Lower lobe of right lung (tissue), 2 donors: ENCODE measurements at regions not wholly inside any gene's neighbourhood (a gene's known extent, or its start where the extent isn't known, plus 50 kb on each side); places are given as distances from the start of the nearest gene placed in this dataset.

Experiments
- ATAC-seq, 2 donors: fragments of 200-7000 bp; cut with Tn5 transposase; one replicate each; pipeline ENCODE4 v1.9.1; 2020 to 2022; ENCODE audit warnings: mild to moderate bottlenecking in 2 of 2, moderate library complexity in 2 of 2
- DNase-seq: peaks from one replicate; pipeline ENCODE4 v3.0.0-alpha.2; 2020
- H3K27ac ChIP-seq: fragments of 200-600 bp; one replicate; pipeline ENCODE4 v1.8.0; 2022
- H3K27me3 ChIP-seq: fragments of 200-600 bp; one replicate; pipeline ENCODE4 v1.8.0; 2022; ENCODE audit warnings: low read depth
- H3K36me3 ChIP-seq: fragments of 200-600 bp; one replicate; pipeline ENCODE4 v1.8.0; 2022; ENCODE audit warnings: mild to moderate bottlenecking
- H3K4me1 ChIP-seq: fragments of 200-600 bp; one replicate; pipeline ENCODE4 v1.8.0; 2022
- H3K4me3 ChIP-seq: fragments of 200-600 bp; one replicate; pipeline ENCODE4 v1.8.0; 2022; ENCODE audit warnings: mild to moderate bottlenecking
- H3K9me3 ChIP-seq: fragments of 200-600 bp; one replicate; pipeline ENCODE4 v1.8.0; 2022
- CTCF ChIP-seq: fragments of 200-600 bp; IDR thresholded peaks from one replicate; pipeline ENCODE4 v1.8.0; 2022; ENCODE audit warnings: antibody characterized with exemption, mild to moderate bottlenecking
- intact Hi-C: fragments of 100-400 bp; cut with DNase I; formaldehyde crosslinking; loops from one replicate; pipeline ENCODE4 v1.11.0; 2022
- donor health status: DM: no; HTN: yes; CAD: no; lungs with severe emphysema.

GRCh38 chr21:14844001-14844400 is 220.8 kb downstream of the NRIP1 start:
- Histone ChIP-seq H3K9me3 (no peaks in the 10 kb centered on the region), H3K36me3 (no peaks in the 10 kb centered on the region), H3K4me1 (no peaks in the 10 kb centered on the region), H3K27me3 (no peaks in the 10 kb centered on the region), H3K27ac (no peak overlapping the region), H3K4me3 (no peak overlapping the region)
- DNase-seq = no peak
- no peak for TF ChIP-seq CTCF
- intact Hi-C loops = no loop called here
- no peak for ATAC-seq

GRCh38 chr21:14842601-14843000 is 222.2 kb downstream of the NRIP1 start:
- no peak overlapping the region for H3K4me3 ChIP-seq
- ATAC-seq = no peak
- intact Hi-C loops = no loop called here
- H3K9me3 ChIP-seq = no peaks in the 10 kb centered on the region
- H3K36me3 ChIP-seq = no peaks in the 10 kb centered on the region
- H3K4me1 ChIP-seq = no peaks in the 10 kb centered on the region
- no peak overlapping the region for H3K27ac ChIP-seq
- H3K27me3 ChIP-seq = no peaks in the 10 kb centered on the region
- no peak for DNase-seq
- TF ChIP-seq CTCF = no peak

GRCh38 chr21:14841511-14842472 is 223.0 kb downstream of the NRIP1 start:
- ATAC-seq = no peak

GRCh38 chr21:14838400-14838799 is 226.4 kb downstream of the NRIP1 start:
- TF ChIP-seq CTCF = no peak
- DNase-seq = no peak
- intact Hi-C loops = no loop called here

More at GRCh38 chr21:14841511-14842472, 223.0 kb downstream of the NRIP1 start:
- Histone ChIP-seq H3K27ac (no peak overlapping the region), H3K36me3 (no peaks in the 10 kb centered on the region), H3K9me3 (no peaks in the 10 kb centered on the region), H3K4me3 (no peak overlapping the region), H3K4me1 (no peaks in the 10 kb centered on the region), H3K27me3 (no peaks in the 10 kb centered on the region)
- intact Hi-C loops = no loop called here
- DNase-seq = no peak
- no peak for TF ChIP-seq CTCF

GRCh38 chr21:14836950-14837349 is 227.8 kb downstream of the NRIP1 start:
- ATAC-seq (no peak), DNase-seq (no peak)
- Histone ChIP-seq H3K36me3 (no peaks in the 10 kb centered on the region), H3K4me1 (no peaks in the 10 kb centered on the region), H3K9me3 (no peaks in the 10 kb centered on the region), H3K27ac (no peak overlapping the region), H3K4me3 (no peak overlapping the region), H3K27me3 (no peaks in the 10 kb centered on the region)
- intact Hi-C loops = no loop called here
- no peak for TF ChIP-seq CTCF

More at GRCh38 chr21:14838400-14838799, 226.4 kb downstream of the NRIP1 start:
- H3K4me1 ChIP-seq = no peaks in the 10 kb centered on the region
- no peaks in the 10 kb centered on the region for H3K36me3 ChIP-seq
- H3K9me3 ChIP-seq = no peaks in the 10 kb centered on the region
- ATAC-seq = no peak
- H3K27ac ChIP-seq = no peak overlapping the region
- no peaks in the 10 kb centered on the region for H3K27me3 ChIP-seq
- H3K4me3 ChIP-seq = no peak overlapping the region
